ENCODE measurements at regions not wholly inside any gene's neighbourhood (a gene's known extent, or its start where the extent isn't known, plus 50 kb on each side); places are given as distances from the start of the nearest gene placed in this dataset.

GRCh38 chr2:8215159-8215863 is 466.5 kb upstream of the ID2 start:
- no peak for TF ChIP-seq CTCF (conservative IDR thresholded peaks at IDR 0.05)
- Histone ChIP-seq H3K9ac (ENCODE audit: extremely low read depth, low read length, poor library complexity, severe bottlenecking) (no peak overlapping the region), H3K27me3 (ENCODE audit: control insufficient read depth, insufficient read depth, low read length, poor library complexity, severe bottlenecking) (no peaks in the 10 kb centered on the region), H3K4me3 (ENCODE audit: low read length) (no peak overlapping the region), H3K9me3 (ENCODE audit: control insufficient read depth, low read length) (peaks cover under 1% of the 10 kb centered on the region), H3K27ac (ENCODE audit: low read depth, low read length) (no peak overlapping the region), H3K36me3 (ENCODE audit: control insufficient read depth, insufficient read depth, low read length) (no peaks in the 10 kb centered on the region), H3K4me1 (ENCODE audit: control insufficient read depth, insufficient read depth, low read length) (no peaks in the 10 kb centered on the region)
- Mint-ChIP-seq H3K4me1 (peaks cover 8% of the 10 kb centered on the region), H3K27me3 (ENCODE audit: insufficient read depth) (peaks cover 4% of the 10 kb centered on the region), H3K27ac (no peak overlapping the region), H3K36me3 (ENCODE audit: low read depth) (no peaks in the 10 kb centered on the region), H3K4me3 (no peak overlapping the region), H3K9me3 (peaks cover 4% of the 10 kb centered on the region)
- DNase-seq = no peak
- WGBS, 2 experiments (ENCODE audit: insufficient coverage in 1 of 2, insufficient read length in 1 of 2) = 93 to 100% methylated on average over 1 to 5 of the region's 5 CpGs

- Mint-ChIP-seq H3K36me3 (ENCODE audit: low read depth) (no peaks in the 10 kb centered on the region), H3K4me1 (peaks cover 8% of the 10 kb centered on the region), H3K9me3 (no peaks in the 10 kb centered on the region), H3K27me3 (ENCODE audit: insufficient read depth) (peaks cover 4% of the 10 kb centered on the region), H3K27ac (no peak overlapping the region), H3K4me3 (no peak overlapping the region)
- Histone ChIP-seq H3K36me3 (ENCODE audit: control insufficient read depth, insufficient read depth, low read length) (no peaks in the 10 kb centered on the region), H3K4me3 (ENCODE audit: low read length) (no peak overlapping the region), H3K27ac (ENCODE audit: low read depth, low read length) (no peak overlapping the region), H3K4me1 (ENCODE audit: control insufficient read depth, insufficient read depth, low read length) (no peaks in the 10 kb centered on the region), H3K9ac (ENCODE audit: extremely low read depth, low read length, poor library complexity, severe bottlenecking) (no peak overlapping the region), H3K27me3 (ENCODE audit: control insufficient read depth, insufficient read depth, low read length, poor library complexity, severe bottlenecking) (no peaks in the 10 kb centered on the region), H3K9me3 (ENCODE audit: control insufficient read depth, low read length) (no peaks in the 10 kb centered on the region)
- TF ChIP-seq CTCF (conservative IDR thresholded peaks at IDR 0.05) = no peak
- DNase-seq = no peak
- 93 to 96% methylated on average over 6 of the region's 6 CpGs for WGBS, 2 experiments (ENCODE audit: insufficient coverage in 1 of 2, insufficient read length in 1 of 2)
These were observed 465.9 kb upstream of the ID2 start for GRCh38 chr2:8215982-8216381.

GRCh38 chr2:8216397-8216796 is 465.5 kb upstream of the ID2 start:
- Histone ChIP-seq H3K9ac (ENCODE audit: extremely low read depth, low read length, poor library complexity, severe bottlenecking) (no peak overlapping the region), H3K36me3 (ENCODE audit: control insufficient read depth, insufficient read depth, low read length) (no peaks in the 10 kb centered on the region), H3K27ac (ENCODE audit: low read depth, low read length) (no peak overlapping the region), H3K4me3 (ENCODE audit: low read length) (no peak overlapping the region), H3K9me3 (ENCODE audit: control insufficient read depth, low read length) (no peaks in the 10 kb centered on the region), H3K27me3 (ENCODE audit: control insufficient read depth, insufficient read depth, low read length, poor library complexity, severe bottlenecking) (no peaks in the 10 kb centered on the region), H3K4me1 (ENCODE audit: control insufficient read depth, insufficient read depth, low read length) (no peaks in the 10 kb centered on the region)
- TF ChIP-seq CTCF (conservative IDR thresholded peaks at IDR 0.05) = no peak
- DNase-seq = no peak
- Mint-ChIP-seq H3K4me1 (peaks cover 8% of the 10 kb centered on the region), H3K27ac (no peak overlapping the region), H3K4me3 (no peak overlapping the region), H3K27me3 (ENCODE audit: insufficient read depth) (peaks cover 4% of the 10 kb centered on the region), H3K9me3 (no peaks in the 10 kb centered on the region), H3K36me3 (ENCODE audit: low read depth) (no peaks in the 10 kb centered on the region)
- WGBS, 2 experiments (ENCODE audit: insufficient coverage in 1 of 2, insufficient read length in 1 of 2) = 100% methylated on average over 1 of the region's 1 CpG

All from endodermal cell (in vitro differentiated cells).